MM.1S (cell line): ENCODE measurements at regions not wholly inside any gene's neighbourhood (a gene's known extent, or its start where the extent isn't known, plus 50 kb on each side); places are given as distances from the start of the nearest gene placed in this dataset.

ENCODE experiments used
- CTCF ChIP-seq: fragments of 300-600 bp; sonication (generic); IDR thresholded peaks from 2 replicates; pipeline ENCODE4 v1.5.1; 2016; ENCODE audit warnings: antibody characterized with exemption, low read length, mixed read lengths
- EZH2 ChIP-seq: fragments of 300-600 bp; sonication (generic); optimal IDR thresholded peaks from 2 replicates; pipeline ENCODE3; 2017; ENCODE audit warnings: low read depth, mild to moderate bottlenecking, antibody characterized with exemption, low read length, mixed read lengths
- EZH2phosphoT487 ChIP-seq: fragments of 300-600 bp; sonication (generic); IDR thresholded peaks from 2 replicates; pipeline ENCODE4 v1.6.1; 2018; ENCODE audit warnings: antibody characterized with exemption, low read length

GRCh38 chr5:124477577-124477976 is 268.9 kb downstream of the ZNF608 start:
- TF ChIP-seq CTCF (no peak), EZH2phosphoT487 (no peak), EZH2 (no peak)
